RWPE1 (cell line): ENCODE measurements at regions not wholly inside any gene's neighbourhood (a gene's known extent, or its start where the extent isn't known, plus 50 kb on each side); places are given as distances from the start of the nearest gene placed in this dataset.

Experiments
- CTCF ChIA-PET: fragments of 350-600 bp; sonication (Branson Sonifier 250); formaldehyde crosslinking; extraction: SDS; loops from one replicate; lab custom pipeline; 2021; lab: Yijun Ruan, JAX
- POLR2A ChIA-PET: fragments of 400-600 bp; formaldehyde crosslinking; extraction: SDS; loops from one replicate; lab custom pipeline; 2020; ENCODE audit warnings: antibody characterized with exemption; ENCODE audit not compliant: low non-redundant PET; lab: Yijun Ruan, JAX
- DNase-seq: peaks from one replicate; pipeline ENCODE4 v3.0.0; 2012; ENCODE audit warnings: low spot score
- H3K27ac ChIP-seq: fragments of 450-650 bp; 2 replicates; pipeline ENCODE4 v1.5.1; 2017
- CTCF ChIP-seq: fragments of 450-650 bp; conservative IDR thresholded peaks from 2 replicates; pipeline ENCODE4 v1.5.1; 2017; ENCODE audit warnings: low read depth, mild to moderate bottlenecking

- TF ChIP-seq CTCF: no peak
- H3K27ac ChIP-seq: no peak overlapping the region
- POLR2A ChIA-PET: no interaction called here
- peak; percentile 3 for DNase-seq
- CTCF ChIA-PET: no interaction called here
Measured at GRCh38 chrX:138765051-138765450, 53.5 kb upstream of the FGF13 start.

GRCh38 chrX:138763761-138764160, 52.2 kb upstream of the FGF13 start:
- CTCF ChIA-PET: no interaction called here
- POLR2A ChIA-PET: no interaction called here
- TF ChIP-seq CTCF: no peak
- no peak for DNase-seq
- H3K27ac ChIP-seq: no peak overlapping the region

- ChIA-PET CTCF (no interaction called here), POLR2A (no interaction called here)
- no peak overlapping the region for H3K27ac ChIP-seq
- no peak for TF ChIP-seq CTCF
- no peak for DNase-seq
Measured at GRCh38 chrX:138761380-138761779, 49.9 kb upstream of the FGF13 start.
